HepG2 (cell line): ENCODE measurements at regions not wholly inside any gene's neighbourhood (a gene's known extent, or its start where the extent isn't known, plus 50 kb on each side); places are given as distances from the start of the nearest gene placed in this dataset.

Experiments used
- E2F1 ChIP-seq: sonication (generic); formaldehyde crosslinking; IDR thresholded peaks from 2 replicates; pipeline ENCODE4 v1.5.0; 2020; ENCODE audit warnings: missing genetic modification reagents
- KLF11 ChIP-seq: IDR thresholded peaks from 2 replicates; pipeline ENCODE4 v1.6.1; 2016; ENCODE audit warnings: missing compliant biosample characterization
- KLF16 ChIP-seq, 2 experiments: sonication (generic) in 1 of 2; formaldehyde crosslinking in 1 of 2; IDR thresholded peaks; 2 replicates each; pipeline versions ENCODE4 v1.6.1 to v1.8.0; 2016 to 2023; ENCODE audit warnings: missing genetic modification reagents in 2 of 2, missing compliant biosample characterization in 1 of 2
- RNF219 ChIP-seq: sonication (generic); formaldehyde crosslinking; IDR thresholded peaks from 2 replicates; pipeline ENCODE4 v1.5.0; 2020; ENCODE audit warnings: mild to moderate bottlenecking, missing genetic modification reagents
- ZNF432 ChIP-seq: sonication (generic); formaldehyde crosslinking; IDR thresholded peaks from 2 replicates; pipeline ENCODE4 v1.5.0; 2020; ENCODE audit warnings: missing genetic modification reagents, mild to moderate bottlenecking, borderline replicate concordance
- ZSCAN29 ChIP-seq: sonication (generic); formaldehyde crosslinking; conservative IDR thresholded peaks from 2 replicates; pipeline ENCODE4 v1.4.0; 2020; ENCODE audit warnings: mild to moderate bottlenecking, missing genetic modification reagents
- TF ChIP-seq, protein P1 (sequence below): sonication (generic); formaldehyde crosslinking; IDR thresholded peaks from 2 replicates; pipeline ENCODE4 v1.5.1; 2020; ENCODE audit warnings: mild to moderate bottlenecking, missing genetic modification reagents, borderline replicate concordance
- TF ChIP-seq, protein P2 (sequence below): sonication (generic); formaldehyde crosslinking; IDR thresholded peaks from 2 replicates; pipeline ENCODE4 v1.5.0; 2020; ENCODE audit warnings: missing genetic modification reagents

DNA sequence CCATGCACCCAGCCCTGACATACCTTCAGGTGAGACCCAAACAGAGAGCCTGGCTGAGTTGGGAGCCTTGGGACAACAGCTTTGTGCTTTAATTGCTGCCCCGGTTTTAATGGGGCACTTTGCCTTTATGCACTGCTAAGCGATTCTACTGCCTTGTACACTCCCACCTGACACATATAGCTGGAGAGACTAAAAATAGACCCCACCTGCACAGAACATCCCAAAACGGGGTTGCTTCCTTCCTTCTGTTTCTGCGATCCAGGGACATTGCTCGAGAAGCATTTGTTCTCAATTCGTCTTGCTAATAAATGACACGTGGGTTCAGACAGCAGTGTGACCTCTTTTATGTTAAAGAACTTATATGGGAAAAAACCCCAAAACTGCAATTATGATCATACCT, 258.8 kb upstream of the MYO3A start (continued):
- TF ChIP-seq, protein P1, sequence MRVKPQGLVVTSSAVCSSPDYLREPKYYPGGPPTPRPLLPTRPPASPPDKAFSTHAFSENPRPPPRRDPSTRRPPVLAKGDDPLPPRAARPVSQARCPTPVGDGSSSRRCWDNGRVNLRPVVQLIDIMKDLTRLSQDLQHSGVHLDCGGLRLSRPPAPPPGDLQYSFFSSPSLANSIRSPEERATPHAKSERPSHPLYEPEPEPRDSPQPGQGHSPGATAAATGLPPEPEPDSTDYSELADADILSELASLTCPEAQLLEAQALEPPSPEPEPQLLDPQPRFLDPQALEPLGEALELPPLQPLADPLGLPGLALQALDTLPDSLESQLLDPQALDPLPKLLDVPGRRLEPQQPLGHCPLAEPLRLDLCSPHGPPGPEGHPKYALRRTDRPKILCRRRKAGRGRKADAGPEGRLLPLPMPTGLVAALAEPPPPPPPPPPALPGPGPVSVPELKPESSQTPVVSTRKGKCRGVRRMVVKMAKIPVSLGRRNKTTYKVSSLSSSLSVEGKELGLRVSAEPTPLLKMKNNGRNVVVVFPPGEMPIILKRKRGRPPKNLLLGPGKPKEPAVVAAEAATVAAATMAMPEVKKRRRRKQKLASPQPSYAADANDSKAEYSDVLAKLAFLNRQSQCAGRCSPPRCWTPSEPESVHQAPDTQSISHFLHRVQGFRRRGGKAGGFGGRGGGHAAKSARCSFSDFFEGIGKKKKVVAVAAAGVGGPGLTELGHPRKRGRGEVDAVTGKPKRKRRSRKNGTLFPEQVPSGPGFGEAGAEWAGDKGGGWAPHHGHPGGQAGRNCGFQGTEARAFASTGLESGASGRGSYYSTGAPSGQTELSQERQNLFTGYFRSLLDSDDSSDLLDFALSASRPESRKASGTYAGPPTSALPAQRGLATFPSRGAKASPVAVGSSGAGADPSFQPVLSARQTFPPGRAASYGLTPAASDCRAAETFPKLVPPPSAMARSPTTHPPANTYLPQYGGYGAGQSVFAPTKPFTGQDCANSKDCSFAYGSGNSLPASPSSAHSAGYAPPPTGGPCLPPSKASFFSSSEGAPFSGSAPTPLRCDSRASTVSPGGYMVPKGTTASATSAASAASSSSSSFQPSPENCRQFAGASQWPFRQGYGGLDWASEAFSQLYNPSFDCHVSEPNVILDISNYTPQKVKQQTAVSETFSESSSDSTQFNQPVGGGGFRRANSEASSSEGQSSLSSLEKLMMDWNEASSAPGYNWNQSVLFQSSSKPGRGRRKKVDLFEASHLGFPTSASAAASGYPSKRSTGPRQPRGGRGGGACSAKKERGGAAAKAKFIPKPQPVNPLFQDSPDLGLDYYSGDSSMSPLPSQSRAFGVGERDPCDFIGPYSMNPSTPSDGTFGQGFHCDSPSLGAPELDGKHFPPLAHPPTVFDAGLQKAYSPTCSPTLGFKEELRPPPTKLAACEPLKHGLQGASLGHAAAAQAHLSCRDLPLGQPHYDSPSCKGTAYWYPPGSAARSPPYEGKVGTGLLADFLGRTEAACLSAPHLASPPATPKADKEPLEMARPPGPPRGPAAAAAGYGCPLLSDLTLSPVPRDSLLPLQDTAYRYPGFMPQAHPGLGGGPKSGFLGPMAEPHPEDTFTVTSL (CRISPR knock-in tag) = no peak
- TF ChIP-seq RNF219 (CRISPR knock-in tag) (no peak), KLF16 (CRISPR knock-in tag; IDR thresholded peaks at IDR 0.05) (no peak), ZNF432 (CRISPR knock-in tag) (no peak), KLF11 (no peak), ZSCAN29 (CRISPR knock-in tag) (no peak), E2F1 (CRISPR knock-in tag) (no peak)
- TF ChIP-seq, protein P2, sequence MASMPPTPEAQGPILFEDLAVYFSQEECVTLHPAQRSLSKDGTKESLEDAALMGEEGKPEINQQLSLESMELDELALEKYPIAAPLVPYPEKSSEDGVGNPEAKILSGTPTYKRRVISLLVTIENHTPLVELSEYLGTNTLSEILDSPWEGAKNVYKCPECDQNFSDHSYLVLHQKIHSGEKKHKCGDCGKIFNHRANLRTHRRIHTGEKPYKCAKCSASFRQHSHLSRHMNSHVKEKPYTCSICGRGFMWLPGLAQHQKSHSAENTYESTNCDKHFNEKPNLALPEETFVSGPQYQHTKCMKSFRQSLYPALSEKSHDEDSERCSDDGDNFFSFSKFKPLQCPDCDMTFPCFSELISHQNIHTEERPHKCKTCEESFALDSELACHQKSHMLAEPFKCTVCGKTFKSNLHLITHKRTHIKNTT (CRISPR knock-in tag) = no peak
- TF ChIP-seq, all 625 proteins: peak for 0
